Uterus (tissue), 2 donors: ENCODE measurements at regions not wholly inside any gene's neighbourhood (a gene's known extent, or its start where the extent isn't known, plus 50 kb on each side); places are given as distances from the start of the nearest gene placed in this dataset.

ENCODE experiments used
- POLR2A ChIP-seq, 2 donors: fragments of 450-650 bp; IDR thresholded peaks; one replicate each; pipeline ENCODE4 v1.6.1; 2016; ENCODE audit warnings: antibody characterized with exemption in 2 of 2, mild to moderate bottlenecking in 1 of 2, moderate library complexity in 1 of 2
- TF ChIP-seq, protein P1 (sequence below), 4 experiments: fragments of 200-600 bp in 2 of 4; fragments of 450-650 bp in 2 of 4; sonication (generic) in 2 of 4; IDR thresholded peaks; one replicate each; pipeline ENCODE4 v1.5.1; 2016 to 2019; ENCODE audit warnings: antibody characterized with exemption in 4 of 4, mild to moderate bottlenecking in 2 of 4, moderate library complexity in 1 of 4

DNA sequence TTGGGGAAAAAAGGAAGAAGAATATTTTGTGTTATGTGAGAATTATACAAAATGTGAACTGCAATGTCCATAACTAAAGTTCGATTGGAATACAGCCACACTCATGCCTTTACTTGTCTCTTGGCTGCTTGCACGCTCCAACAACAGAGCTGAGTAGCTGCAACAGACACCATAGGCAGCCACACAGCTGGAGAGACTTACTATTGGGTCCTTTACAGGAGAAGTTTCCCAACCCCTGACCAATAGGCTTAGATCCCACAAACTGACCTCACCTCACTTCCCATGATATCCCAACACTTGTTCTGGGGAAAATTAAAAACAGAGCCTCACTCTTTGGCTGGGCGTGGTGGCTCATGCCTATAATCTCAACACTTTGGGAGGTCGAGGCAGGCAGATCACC is 213.8 kb downstream of the SH3BP4 start:
- TF ChIP-seq POLR2A (IDR thresholded peaks at IDR 0.05) = no peak
- TF ChIP-seq, protein P1, sequence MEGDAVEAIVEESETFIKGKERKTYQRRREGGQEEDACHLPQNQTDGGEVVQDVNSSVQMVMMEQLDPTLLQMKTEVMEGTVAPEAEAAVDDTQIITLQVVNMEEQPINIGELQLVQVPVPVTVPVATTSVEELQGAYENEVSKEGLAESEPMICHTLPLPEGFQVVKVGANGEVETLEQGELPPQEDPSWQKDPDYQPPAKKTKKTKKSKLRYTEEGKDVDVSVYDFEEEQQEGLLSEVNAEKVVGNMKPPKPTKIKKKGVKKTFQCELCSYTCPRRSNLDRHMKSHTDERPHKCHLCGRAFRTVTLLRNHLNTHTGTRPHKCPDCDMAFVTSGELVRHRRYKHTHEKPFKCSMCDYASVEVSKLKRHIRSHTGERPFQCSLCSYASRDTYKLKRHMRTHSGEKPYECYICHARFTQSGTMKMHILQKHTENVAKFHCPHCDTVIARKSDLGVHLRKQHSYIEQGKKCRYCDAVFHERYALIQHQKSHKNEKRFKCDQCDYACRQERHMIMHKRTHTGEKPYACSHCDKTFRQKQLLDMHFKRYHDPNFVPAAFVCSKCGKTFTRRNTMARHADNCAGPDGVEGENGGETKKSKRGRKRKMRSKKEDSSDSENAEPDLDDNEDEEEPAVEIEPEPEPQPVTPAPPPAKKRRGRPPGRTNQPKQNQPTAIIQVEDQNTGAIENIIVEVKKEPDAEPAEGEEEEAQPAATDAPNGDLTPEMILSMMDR (IDR thresholded peaks at IDR 0.05) = no peak
